Gastroesophageal sphincter (tissue), 3 donors: ENCODE measurements at regions not wholly inside any gene's neighbourhood (a gene's known extent, or its start where the extent isn't known, plus 50 kb on each side); places are given as distances from the start of the nearest gene placed in this dataset.

Experiments used
- CTCF ChIP-seq, 4 experiments: fragments of 200-600 bp in 2 of 4; fragments of 450-650 bp in 2 of 4; sonication (generic) in 1 of 4; IDR thresholded peaks; one replicate each; pipeline ENCODE4 v1.5.1; 2017 to 2019; ENCODE audit warnings: antibody characterized with exemption in 4 of 4, mild to moderate bottlenecking in 2 of 4, moderate library complexity in 2 of 4
- POLR2A ChIP-seq, 2 donors: fragments of 450-650 bp; IDR thresholded peaks; one replicate each; pipeline ENCODE4 v1.6.1; 2017; ENCODE audit warnings: antibody characterized with exemption in 2 of 2, mild to moderate bottlenecking in 2 of 2, moderate library complexity in 1 of 2

GRCh38 chr10:57579926-57580325, 687.8 kb downstream of the IPMK start:
- no peak for TF ChIP-seq CTCF (IDR thresholded peaks at IDR 0.05)
- no peak for TF ChIP-seq POLR2A (IDR thresholded peaks at IDR 0.05)
